ENCODE measurements at regions not wholly inside any gene's neighbourhood (a gene's known extent, or its start where the extent isn't known, plus 50 kb on each side); places are given as distances from the start of the nearest gene placed in this dataset.

- TF ChIP-seq CTCF (IDR thresholded peaks at IDR 0.05) (no peak), HOXA7 (CRISPR knock-in tag; IDR thresholded peaks at IDR 0.05) (no peak), SMC3 (IDR thresholded peaks at IDR 0.05) (no peak), CEBPB (IDR thresholded peaks at IDR 0.05) (no peak), POLR2A (IDR thresholded peaks at IDR 0.05; ENCODE audit: low read length) (no peak), ZNF302 (CRISPR knock-in tag; IDR thresholded peaks at IDR 0.05) (no peak), MAFK (IDR thresholded peaks at IDR 0.05; ENCODE audit: partially characterized antibody) (no peak), MAX (IDR thresholded peaks at IDR 0.05) (no peak), CBX2 (IDR thresholded peaks at IDR 0.05; ENCODE audit: borderline replicate concordance, low read depth) (no peak), CBX8 (IDR thresholded peaks at IDR 0.05) (no peak)
- TF ChIP-seq, protein P1, sequence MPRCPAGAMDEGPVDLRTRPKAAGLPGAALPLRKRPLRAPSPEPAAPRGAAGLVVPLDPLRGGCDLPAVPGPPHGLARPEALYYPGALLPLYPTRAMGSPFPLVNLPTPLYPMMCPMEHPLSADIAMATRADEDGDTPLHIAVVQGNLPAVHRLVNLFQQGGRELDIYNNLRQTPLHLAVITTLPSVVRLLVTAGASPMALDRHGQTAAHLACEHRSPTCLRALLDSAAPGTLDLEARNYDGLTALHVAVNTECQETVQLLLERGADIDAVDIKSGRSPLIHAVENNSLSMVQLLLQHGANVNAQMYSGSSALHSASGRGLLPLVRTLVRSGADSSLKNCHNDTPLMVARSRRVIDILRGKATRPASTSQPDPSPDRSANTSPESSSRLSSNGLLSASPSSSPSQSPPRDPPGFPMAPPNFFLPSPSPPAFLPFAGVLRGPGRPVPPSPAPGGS (IDR thresholded peaks at IDR 0.05): no peak
- TF ChIP-seq, protein P2, sequence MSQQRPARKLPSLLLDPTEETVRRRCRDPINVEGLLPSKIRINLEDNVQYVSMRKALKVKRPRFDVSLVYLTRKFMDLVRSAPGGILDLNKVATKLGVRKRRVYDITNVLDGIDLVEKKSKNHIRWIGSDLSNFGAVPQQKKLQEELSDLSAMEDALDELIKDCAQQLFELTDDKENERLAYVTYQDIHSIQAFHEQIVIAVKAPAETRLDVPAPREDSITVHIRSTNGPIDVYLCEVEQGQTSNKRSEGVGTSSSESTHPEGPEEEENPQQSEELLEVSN (IDR thresholded peaks at IDR 0.05; ENCODE audit: borderline replicate concordance, low read depth): no peak
Observed at GRCh38 chr17:72053449-72053848, 67.4 kb upstream of the SOX9 start.
